Pancreas (tissue), 10 donors: ENCODE measurements at regions not wholly inside any gene's neighbourhood (a gene's known extent, or its start where the extent isn't known, plus 50 kb on each side); places are given as distances from the start of the nearest gene placed in this dataset.

Experiments used
- ATAC-seq, 4 donors: fragments of 200-7000 bp; cut with Tn5 transposase; one replicate each; pipeline versions ENCODE4 v1.8.0 to v1.9.1; 2020; ENCODE audit warnings: mild to moderate bottlenecking in 4 of 4, moderate library complexity in 4 of 4
- DNase-seq, 6 donors: peaks; one replicate each; pipeline ENCODE4 v3.0.0-alpha.2; 2020
- FAIRE-seq: peaks from 2 replicates; lab custom pipeline; 2012; peaks lifted over from hg19 to GRCh38; lab: Jason Lieb, UNC
- H3K27ac ChIP-seq, 4 donors: fragments of 200-600 bp; sonication (generic); 1 replicate in 3 of 4; 2 replicates in 1 of 4; pipeline versions ENCODE4 v1.5.0 to v1.8.0; 2020
- H3K27me3 ChIP-seq, 4 donors: fragments of 200-600 bp; one replicate each; pipeline ENCODE4 v1.8.0; 2021
- H3K36me3 ChIP-seq, 3 donors: fragments of 200-600 bp; sonication (generic) in 1 of 3; one replicate each; pipeline versions ENCODE4 v1.5.0 to v1.8.0; 2020 to 2021
- H3K4me1 ChIP-seq, 3 donors: fragments of 200-600 bp; one replicate each; pipeline ENCODE4 v1.8.0; 2021
- H3K4me3 ChIP-seq, 4 donors: fragments of 200-600 bp; sonication (generic) in 2 of 4; one replicate each; pipeline versions ENCODE4 v1.5.0 to v1.8.0; 2020 to 2021
- H3K9me3 ChIP-seq, 4 donors: fragments of 200-600 bp; one replicate each; pipeline ENCODE4 v1.8.0; 2021
- WGBS, 2 donors: extraction: QIAGEN DNeasy Blood & Tissue Kit; methylation state at CpG; one replicate each; pipeline ENCODE4 v1.1.7; 2013; 5-methylcytosine and 5-hydroxymethylcytosine counted together
- intact Hi-C, 3 donors: fragments of 100-400 bp; cut with DNase I; formaldehyde crosslinking; loops; one replicate each; pipeline versions ENCODE4 v1.11.1 to v1.14.2; 2022
- TF ChIP-seq, protein P1 (sequence below), 4 donors: fragments of 200-600 bp; sonication (generic) in 3 of 4; IDR thresholded peaks; one replicate each; pipeline versions ENCODE4 v1.5.0 to v1.8.0; 2021; ENCODE audit warnings: antibody characterized with exemption in 4 of 4
- donor health status: healthy with polysubstance abuse.
- donor health status: DM: no; HTN: no; CAD: no; lungs with moderate emphysema.
- donor health status: DM: no; HTN: no; CAD: no.
- donor health status: control.
- donor health status: control.
- donor health status: Bipolar disorder and iron deficiency.
- donor health status: DM: yes; HTN: yes; CAD: no.
- donor health status: DM: no; HTN: no; CAD: no.
- donor health status: DM: no; HTN: no; CAD: no.
- donor health status: DM: yes; HTN: yes; CAD: no.

DNA sequence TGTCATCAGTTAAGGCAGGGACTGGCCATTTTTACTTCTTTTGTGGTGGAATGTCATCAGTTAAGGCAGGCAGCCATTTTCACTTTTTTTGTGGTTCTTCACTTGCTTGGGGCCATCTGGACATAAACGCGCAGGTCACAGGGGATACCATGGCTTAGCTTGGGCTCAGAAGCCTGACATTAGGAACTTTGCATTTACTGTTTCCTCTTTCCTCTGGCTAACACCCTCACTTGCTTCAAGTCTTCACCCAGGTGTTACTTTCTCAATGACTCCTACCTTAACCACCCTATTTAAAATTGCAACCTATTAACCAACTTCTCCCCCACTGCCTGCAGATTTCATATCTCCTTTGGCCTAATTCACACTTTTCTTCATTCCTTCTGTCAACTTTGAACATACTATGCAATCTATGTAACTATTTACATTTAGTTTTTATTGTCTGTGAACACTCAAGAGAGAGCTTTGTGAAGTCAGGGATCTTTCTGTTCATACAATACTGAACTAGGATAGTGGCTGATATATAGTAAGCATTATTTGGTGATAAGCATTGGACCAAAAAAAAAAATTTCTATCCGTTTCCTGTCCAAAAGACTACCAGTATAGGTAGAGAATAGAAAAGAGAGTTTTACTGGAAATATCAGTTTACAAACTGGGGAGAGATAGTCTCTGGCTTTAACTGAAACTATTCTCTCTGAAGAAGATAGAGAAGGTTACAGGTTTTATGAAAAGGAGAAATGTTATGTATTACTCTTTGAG is 600.1 kb upstream of the ZNF804A start:
- H3K27ac ChIP-seq: peak overlapping the region; percentile 9 to 76 (median 70)

GRCh38 chr2:183998797-183999190 is 599.5 kb upstream of the ZNF804A start:
- H3K9me3 ChIP-seq: no peaks in the 10 kb centered on the region
- H3K4me3 ChIP-seq: no peak overlapping the region
- DNase-seq (peak in 2 of 6 donors; percentile 16 to 23), FAIRE-seq (no peak), ATAC-seq (peak; percentile 25 to 56 (median 32))
- WGBS, 2 donors: 15 to 17% methylated on average over 1 of the region's 1 CpG
- TF ChIP-seq, protein P1, sequence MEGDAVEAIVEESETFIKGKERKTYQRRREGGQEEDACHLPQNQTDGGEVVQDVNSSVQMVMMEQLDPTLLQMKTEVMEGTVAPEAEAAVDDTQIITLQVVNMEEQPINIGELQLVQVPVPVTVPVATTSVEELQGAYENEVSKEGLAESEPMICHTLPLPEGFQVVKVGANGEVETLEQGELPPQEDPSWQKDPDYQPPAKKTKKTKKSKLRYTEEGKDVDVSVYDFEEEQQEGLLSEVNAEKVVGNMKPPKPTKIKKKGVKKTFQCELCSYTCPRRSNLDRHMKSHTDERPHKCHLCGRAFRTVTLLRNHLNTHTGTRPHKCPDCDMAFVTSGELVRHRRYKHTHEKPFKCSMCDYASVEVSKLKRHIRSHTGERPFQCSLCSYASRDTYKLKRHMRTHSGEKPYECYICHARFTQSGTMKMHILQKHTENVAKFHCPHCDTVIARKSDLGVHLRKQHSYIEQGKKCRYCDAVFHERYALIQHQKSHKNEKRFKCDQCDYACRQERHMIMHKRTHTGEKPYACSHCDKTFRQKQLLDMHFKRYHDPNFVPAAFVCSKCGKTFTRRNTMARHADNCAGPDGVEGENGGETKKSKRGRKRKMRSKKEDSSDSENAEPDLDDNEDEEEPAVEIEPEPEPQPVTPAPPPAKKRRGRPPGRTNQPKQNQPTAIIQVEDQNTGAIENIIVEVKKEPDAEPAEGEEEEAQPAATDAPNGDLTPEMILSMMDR (IDR thresholded peaks at IDR 0.05): no peak
- H3K27ac ChIP-seq: peak overlapping the region; percentile 9 to 76 (median 70)
- H3K27me3 ChIP-seq: no peaks in the 10 kb centered on the region
- no peaks in the 10 kb centered on the region for H3K36me3 ChIP-seq
- H3K4me1 ChIP-seq: peaks cover 19 to 38% (median 35%) of the 10 kb centered on the region in 3 donors
- intact Hi-C loops: no loop called here

More for the DNA sequence above, 600.1 kb upstream of the ZNF804A start:
- TF ChIP-seq, protein P1 (IDR thresholded peaks at IDR 0.05): no peak
- Histone ChIP-seq H3K36me3 (no peaks in the 10 kb centered on the region), H3K4me3 (no peak overlapping the region), H3K27me3 (no peaks in the 10 kb centered on the region), H3K4me1 (peaks cover 19 to 38% (median 35%) of the 10 kb centered on the region in 3 donors), H3K9me3 (no peaks in the 10 kb centered on the region)
- FAIRE-seq (peak; percentile 43), ATAC-seq (peak; percentile 36 to 70 (median 56)), DNase-seq (no peak)
- intact Hi-C loops: no loop called here
- WGBS, 2 donors: 33 to 47% methylated on average over 3 of the region's 3 CpGs

- intact Hi-C loops: no loop called here
- H3K4me1 ChIP-seq: peaks cover 0 to 16% (median 7%) of the 10 kb centered on the region in 3 donors
- H3K27me3 ChIP-seq: no peaks in the 10 kb centered on the region
- ATAC-seq (no peak), FAIRE-seq (no peak), DNase-seq (no peak)
- TF ChIP-seq, protein P1 (IDR thresholded peaks at IDR 0.05): no peak
- no peaks in the 10 kb centered on the region for H3K36me3 ChIP-seq
- no peak overlapping the region for H3K27ac ChIP-seq
- no peak overlapping the region for H3K4me3 ChIP-seq
- WGBS, 2 donors: 66 to 81% methylated on average over 1 of the region's 1 CpG
- H3K9me3 ChIP-seq: no peaks in the 10 kb centered on the region
Measured at GRCh38 chr2:184004289-184004947, 593.9 kb upstream of the ZNF804A start.

DNA sequence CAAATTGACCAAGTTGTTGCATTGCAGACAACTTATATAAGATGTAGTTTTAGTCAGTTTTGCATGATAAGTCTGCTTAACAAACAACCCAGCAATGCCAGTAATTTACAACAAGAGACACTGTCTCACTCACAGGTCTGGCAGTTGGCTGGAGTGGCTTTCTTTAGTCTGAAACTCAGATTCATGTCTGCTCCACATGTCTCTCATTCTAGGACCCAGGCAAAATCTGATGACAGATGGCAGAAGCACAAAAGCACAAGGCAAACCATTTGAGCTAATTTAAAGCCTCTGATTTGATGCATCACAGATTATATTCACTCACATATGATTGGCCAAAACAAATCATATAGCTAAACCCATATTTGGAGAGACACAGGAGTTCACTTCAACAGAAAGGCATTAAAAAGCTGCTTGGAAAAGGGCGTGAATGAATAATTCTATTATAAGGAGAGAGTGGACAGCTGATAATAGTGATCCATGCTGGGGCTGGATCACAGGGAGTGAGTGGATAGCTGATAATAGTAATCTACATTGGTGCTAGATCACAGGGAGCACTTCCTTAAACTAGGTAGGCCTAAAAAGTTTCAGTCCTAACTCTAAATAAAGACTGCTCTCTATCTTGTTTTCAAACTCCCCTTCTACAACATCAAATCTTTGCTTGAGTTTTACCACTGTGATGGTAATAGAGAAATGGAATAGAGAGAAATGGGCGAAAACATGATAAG is 593.2 kb upstream of the ZNF804A start:
- TF ChIP-seq, protein P1 (IDR thresholded peaks at IDR 0.05): no peak
- no peak overlapping the region for H3K4me3 ChIP-seq
- FAIRE-seq (no peak), DNase-seq (no peak), ATAC-seq (no peak)
- no peaks in the 10 kb centered on the region for H3K27me3 ChIP-seq
- peaks cover 0 to 15% (median 1%) of the 10 kb centered on the region in 3 donors for H3K4me1 ChIP-seq
- H3K36me3 ChIP-seq: no peaks in the 10 kb centered on the region
- WGBS, 2 donors: 90 to 96% methylated on average over 2 of the region's 2 CpGs
- intact Hi-C loops: no loop called here
- no peaks in the 10 kb centered on the region for H3K9me3 ChIP-seq
- H3K27ac ChIP-seq: no peak overlapping the region
